Activated B cell treated with CpG ODN at 0.5 μM for 24 hours (primary cell): ENCODE measurements at regions not wholly inside any gene's neighbourhood (a gene's known extent, or its start where the extent isn't known, plus 50 kb on each side); places are given as distances from the start of the nearest gene placed in this dataset.

Experiments
- ATAC-seq: fragments of 200-7000 bp; cut with Tn5 transposase; one replicate; pipeline ENCODE4 v1.10.0; 2021; ENCODE audit warnings: low read depth, mild to moderate bottlenecking, moderate library complexity
- CTCF ChIA-PET: fragments of 350-600 bp; sonication (Branson Sonifier 250); formaldehyde crosslinking; loops from one replicate; lab custom pipeline; 2021; ENCODE audit warnings: antibody characterized with exemption; lab: Charles Lee
- POLR2A ChIA-PET: fragments of 350-600 bp; sonication (Branson Sonifier 250); formaldehyde crosslinking; loops from one replicate; lab custom pipeline; 2021; ENCODE audit warnings: antibody characterized with exemption; lab: Charles Lee
- DNase-seq: peaks from one replicate; pipeline ENCODE4 v3.0.0; 2022
- H3K27ac Mint-ChIP-seq: one replicate; pipeline ENCODE4 v1.8.0; 2020; ENCODE audit warnings: mixed read lengths
- H3K27me3 Mint-ChIP-seq: one replicate; pipeline ENCODE4 v1.8.0; 2021; ENCODE audit warnings: mixed read lengths
- H3K36me3 Mint-ChIP-seq: one replicate; pipeline ENCODE4 v1.8.0; 2021; ENCODE audit warnings: low read depth, mixed read lengths
- H3K4me1 Mint-ChIP-seq: one replicate; pipeline ENCODE4 v1.8.0; 2021; ENCODE audit warnings: mixed read lengths
- H3K4me3 Mint-ChIP-seq: one replicate; pipeline ENCODE4 v1.8.0; 2020; ENCODE audit warnings: mild to moderate bottlenecking, mixed read lengths
- H3K9me3 Mint-ChIP-seq: one replicate; pipeline ENCODE4 v1.8.0; 2020; ENCODE audit warnings: mixed read lengths
- intact Hi-C: fragments of 100-400 bp; cut with micrococcal nuclease; formaldehyde crosslinking; loops from one replicate; pipeline ENCODE4 v1.15.1; 2024
- TF ChIP-seq, protein P1 (sequence below): fragments of 200-600 bp; IDR thresholded peaks from one replicate; pipeline ENCODE4 v1.8.0; 2022; ENCODE audit warnings: antibody characterized with exemption, mild to moderate bottlenecking

DNA sequence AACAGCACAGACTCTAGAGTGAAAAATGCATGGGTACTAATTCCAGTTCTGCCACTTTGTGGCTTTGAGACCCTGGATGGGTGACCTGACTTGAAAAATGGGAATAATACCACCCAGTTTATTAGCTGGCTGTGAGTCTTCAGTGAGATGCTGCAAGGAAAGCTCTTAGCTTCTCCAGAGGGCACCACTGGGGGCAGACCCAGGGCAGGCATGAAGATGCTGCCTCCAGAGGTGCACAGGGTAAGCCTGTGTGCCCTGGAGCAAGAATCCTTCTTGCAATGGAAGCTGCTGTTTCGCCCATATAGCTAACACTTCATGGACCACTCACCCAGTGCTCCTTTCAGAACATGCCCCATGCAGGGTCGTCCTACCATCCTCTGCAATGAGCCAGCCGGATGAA, 75.7 kb downstream of the C5orf15 start:
- DNase-seq (no peak), ATAC-seq (no peak)
- intact Hi-C loops: no loop called here
- H3K4me3 Mint-ChIP-seq: no peak overlapping the region
- CTCF ChIA-PET: no interaction called here
- POLR2A ChIA-PET: no interaction called here
- no peaks in the 10 kb centered on the region for H3K36me3 Mint-ChIP-seq
- TF ChIP-seq, protein P1, sequence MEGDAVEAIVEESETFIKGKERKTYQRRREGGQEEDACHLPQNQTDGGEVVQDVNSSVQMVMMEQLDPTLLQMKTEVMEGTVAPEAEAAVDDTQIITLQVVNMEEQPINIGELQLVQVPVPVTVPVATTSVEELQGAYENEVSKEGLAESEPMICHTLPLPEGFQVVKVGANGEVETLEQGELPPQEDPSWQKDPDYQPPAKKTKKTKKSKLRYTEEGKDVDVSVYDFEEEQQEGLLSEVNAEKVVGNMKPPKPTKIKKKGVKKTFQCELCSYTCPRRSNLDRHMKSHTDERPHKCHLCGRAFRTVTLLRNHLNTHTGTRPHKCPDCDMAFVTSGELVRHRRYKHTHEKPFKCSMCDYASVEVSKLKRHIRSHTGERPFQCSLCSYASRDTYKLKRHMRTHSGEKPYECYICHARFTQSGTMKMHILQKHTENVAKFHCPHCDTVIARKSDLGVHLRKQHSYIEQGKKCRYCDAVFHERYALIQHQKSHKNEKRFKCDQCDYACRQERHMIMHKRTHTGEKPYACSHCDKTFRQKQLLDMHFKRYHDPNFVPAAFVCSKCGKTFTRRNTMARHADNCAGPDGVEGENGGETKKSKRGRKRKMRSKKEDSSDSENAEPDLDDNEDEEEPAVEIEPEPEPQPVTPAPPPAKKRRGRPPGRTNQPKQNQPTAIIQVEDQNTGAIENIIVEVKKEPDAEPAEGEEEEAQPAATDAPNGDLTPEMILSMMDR: no peak
- H3K27me3 Mint-ChIP-seq: no peaks in the 10 kb centered on the region
- peaks cover 22% of the 10 kb centered on the region for H3K4me1 Mint-ChIP-seq
- no peaks in the 10 kb centered on the region for H3K9me3 Mint-ChIP-seq
- H3K27ac Mint-ChIP-seq: no peak overlapping the region

DNA sequence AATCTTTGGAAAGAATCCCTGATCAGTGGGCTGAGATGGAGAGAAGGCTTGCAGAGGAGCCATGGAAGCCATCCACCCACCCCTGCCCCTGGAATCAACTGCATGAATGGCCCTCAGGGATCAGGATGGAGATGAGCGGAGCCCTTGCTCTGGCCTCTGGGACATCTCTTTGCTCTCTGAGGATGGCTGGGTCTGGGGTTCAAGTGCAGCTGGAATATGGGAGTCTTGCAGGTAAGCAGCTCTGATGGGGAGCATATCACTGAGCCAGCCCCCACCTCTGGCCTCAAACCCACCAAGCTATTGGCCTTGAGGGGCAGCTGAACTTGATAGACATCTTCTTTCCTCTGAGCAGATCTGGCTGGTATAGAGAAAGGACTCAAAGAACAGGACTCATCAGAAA, 76.1 kb downstream of the C5orf15 start:
- H3K27ac Mint-ChIP-seq: no peak overlapping the region
- H3K27me3 Mint-ChIP-seq: no peaks in the 10 kb centered on the region
- intact Hi-C loops: no loop called here
- POLR2A ChIA-PET: no interaction called here
- no peak for DNase-seq
- no peaks in the 10 kb centered on the region for H3K36me3 Mint-ChIP-seq
- H3K4me1 Mint-ChIP-seq: peaks cover 17% of the 10 kb centered on the region
- no peak overlapping the region for H3K4me3 Mint-ChIP-seq
- ATAC-seq: no peak
- CTCF ChIA-PET: no interaction called here
- TF ChIP-seq, protein P1: no peak
- no peaks in the 10 kb centered on the region for H3K9me3 Mint-ChIP-seq

DNA sequence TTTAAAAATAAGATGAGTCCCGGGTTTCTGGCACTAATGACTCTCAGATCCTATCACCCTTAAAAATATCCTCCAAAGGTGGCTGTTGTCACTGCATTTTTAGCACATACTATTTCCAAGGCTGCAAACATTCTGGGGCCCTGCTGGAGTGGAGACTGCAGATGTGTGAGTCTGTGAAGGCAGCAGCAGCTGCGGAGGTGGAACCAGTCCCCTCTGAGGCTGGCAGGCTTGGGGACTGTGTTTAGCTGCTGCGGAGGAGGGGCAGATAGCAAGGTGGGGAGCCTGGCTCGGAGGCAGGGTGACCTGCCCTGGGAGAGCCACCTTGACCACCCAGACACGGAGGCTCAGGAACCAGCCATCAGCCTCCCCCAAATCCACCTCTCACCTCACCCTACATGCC, 77.0 kb downstream of the C5orf15 start:
- no peak for ATAC-seq
- CTCF ChIA-PET: no interaction called here
- Mint-ChIP-seq H3K4me3 (no peak overlapping the region), H3K36me3 (no peaks in the 10 kb centered on the region), H3K4me1 (peaks cover 8% of the 10 kb centered on the region), H3K27ac (no peak overlapping the region), H3K27me3 (no peaks in the 10 kb centered on the region), H3K9me3 (no peaks in the 10 kb centered on the region)
- DNase-seq: no peak
- intact Hi-C loops: no loop called here
- POLR2A ChIA-PET: no interaction called here
- TF ChIP-seq, protein P1: no peak

DNA sequence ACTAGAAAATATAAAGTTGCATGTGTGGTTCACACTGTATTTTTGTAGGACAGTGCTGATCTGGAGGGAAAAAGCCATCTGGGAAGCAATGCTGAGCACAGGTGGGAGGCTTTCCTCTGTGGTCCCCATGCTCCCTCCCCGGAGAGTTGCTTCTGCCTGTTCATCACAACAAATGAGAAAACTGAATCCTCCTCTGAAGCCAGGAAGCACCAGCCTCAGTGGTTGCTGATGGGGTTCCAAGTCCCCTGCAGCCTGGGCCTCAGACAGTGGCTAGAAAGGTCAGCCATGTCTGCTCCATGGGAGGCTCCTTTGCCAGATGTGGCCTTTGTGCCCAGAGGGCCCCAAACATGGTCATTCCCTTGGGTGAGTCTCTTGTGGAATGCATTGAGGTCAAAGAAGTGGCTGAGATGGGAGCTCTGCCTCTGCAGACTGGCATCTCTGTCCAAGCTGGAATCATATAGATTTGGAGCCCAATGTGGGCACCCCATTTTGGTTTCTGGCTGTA, 77.6 kb downstream of the C5orf15 start:
- ChIA-PET CTCF (no interaction called here), POLR2A (no interaction called here)
- H3K27me3 Mint-ChIP-seq: no peaks in the 10 kb centered on the region
- DNase-seq (no peak), ATAC-seq (no peak)
- TF ChIP-seq, protein P1: no peak
- no peak overlapping the region for H3K27ac Mint-ChIP-seq
- intact Hi-C loops: no loop called here
- no peaks in the 10 kb centered on the region for H3K36me3 Mint-ChIP-seq
- H3K4me1 Mint-ChIP-seq: peaks cover 12% of the 10 kb centered on the region
- no peak overlapping the region for H3K4me3 Mint-ChIP-seq
- H3K9me3 Mint-ChIP-seq: no peaks in the 10 kb centered on the region

DNA sequence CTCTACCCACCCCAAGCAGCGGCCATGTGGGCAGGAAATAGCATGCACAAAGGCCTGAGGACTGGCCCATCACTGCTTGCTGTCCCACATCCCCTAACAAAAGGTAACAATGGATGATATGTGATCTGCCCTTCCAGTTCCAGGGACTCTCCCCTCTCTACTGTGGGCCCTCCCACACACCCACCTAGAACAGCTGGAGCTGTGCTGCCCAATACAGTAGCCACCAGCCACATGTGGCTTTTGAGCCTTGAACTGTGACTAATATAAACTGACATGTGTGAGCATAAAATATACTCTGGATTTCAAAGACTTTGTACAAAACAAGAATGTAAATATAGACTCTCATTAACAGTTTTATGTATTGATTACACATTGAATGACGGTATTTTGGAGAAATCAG, 78.1 kb downstream of the C5orf15 start:
- no peaks in the 10 kb centered on the region for H3K36me3 Mint-ChIP-seq
- ChIA-PET POLR2A (no interaction called here), CTCF (no interaction called here)
- no peak for DNase-seq
- H3K9me3 Mint-ChIP-seq: no peaks in the 10 kb centered on the region
- H3K4me3 Mint-ChIP-seq: no peak overlapping the region
- H3K27ac Mint-ChIP-seq: no peak overlapping the region
- no peaks in the 10 kb centered on the region for H3K27me3 Mint-ChIP-seq
- intact Hi-C loops: no loop called here
- peaks cover 17% of the 10 kb centered on the region for H3K4me1 Mint-ChIP-seq
- ATAC-seq: no peak
- TF ChIP-seq, protein P1: no peak
